HG02763 (cell line): ENCODE measurements at regions not wholly inside any gene's neighbourhood (a gene's known extent, or its start where the extent isn't known, plus 50 kb on each side); places are given as distances from the start of the nearest gene placed in this dataset.
"Not testable (repeated sequence)": the region's sequence is repeated elsewhere in the genome, so short reads cannot be mapped to it uniquely, and the experiment has no call there.

Source experiments
- ATAC-seq: cut with Tn5 transposase; IDR thresholded peaks from one replicate; pipeline ENCODE4 v1.9.1; 2021; ENCODE audit warnings: mild to moderate bottlenecking, moderate library complexity; ENCODE audit not compliant: unreplicated experiment

DNA sequence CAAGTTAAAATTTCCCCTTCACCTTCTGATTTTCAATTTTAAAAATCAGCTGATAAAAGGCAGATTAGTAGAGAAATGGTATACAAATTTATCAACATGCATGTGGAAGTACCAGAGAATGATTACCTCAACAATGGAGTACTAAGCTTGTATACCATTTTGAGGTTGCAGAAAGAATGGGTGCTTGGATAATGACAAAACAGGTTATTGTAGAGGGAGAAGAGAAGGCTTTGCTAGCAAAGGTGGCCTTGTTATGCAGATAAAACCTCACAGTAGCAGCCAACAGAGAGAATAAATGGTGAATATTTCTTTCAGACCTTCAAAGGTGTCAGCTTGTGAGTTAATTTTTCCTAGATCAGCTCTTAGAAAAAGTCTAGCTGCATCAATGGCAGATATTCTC is 1174.9 kb upstream of the ADGRL4 start:
- ATAC-seq, result no peak

DNA sequence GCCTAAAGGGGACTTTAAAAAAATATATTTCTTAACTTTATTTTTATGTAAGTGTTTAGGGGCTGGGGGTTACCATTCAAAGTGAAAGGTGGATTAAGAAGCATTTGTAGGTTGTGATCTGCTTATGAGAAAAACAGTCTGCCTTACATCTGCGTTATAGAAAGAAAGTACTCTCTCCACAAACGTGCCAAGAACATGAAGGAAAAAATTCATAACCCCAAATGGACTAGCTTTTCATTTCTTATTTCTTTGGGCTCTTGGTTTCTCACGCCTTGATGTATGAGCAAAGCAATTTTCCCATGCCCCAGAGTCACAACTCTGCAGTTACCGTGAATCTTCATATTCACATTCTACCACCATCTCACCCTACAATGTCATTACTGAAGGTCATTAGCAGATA is 1165.1 kb upstream of the ADGRL4 start:
- ATAC-seq, result no peak

DNA sequence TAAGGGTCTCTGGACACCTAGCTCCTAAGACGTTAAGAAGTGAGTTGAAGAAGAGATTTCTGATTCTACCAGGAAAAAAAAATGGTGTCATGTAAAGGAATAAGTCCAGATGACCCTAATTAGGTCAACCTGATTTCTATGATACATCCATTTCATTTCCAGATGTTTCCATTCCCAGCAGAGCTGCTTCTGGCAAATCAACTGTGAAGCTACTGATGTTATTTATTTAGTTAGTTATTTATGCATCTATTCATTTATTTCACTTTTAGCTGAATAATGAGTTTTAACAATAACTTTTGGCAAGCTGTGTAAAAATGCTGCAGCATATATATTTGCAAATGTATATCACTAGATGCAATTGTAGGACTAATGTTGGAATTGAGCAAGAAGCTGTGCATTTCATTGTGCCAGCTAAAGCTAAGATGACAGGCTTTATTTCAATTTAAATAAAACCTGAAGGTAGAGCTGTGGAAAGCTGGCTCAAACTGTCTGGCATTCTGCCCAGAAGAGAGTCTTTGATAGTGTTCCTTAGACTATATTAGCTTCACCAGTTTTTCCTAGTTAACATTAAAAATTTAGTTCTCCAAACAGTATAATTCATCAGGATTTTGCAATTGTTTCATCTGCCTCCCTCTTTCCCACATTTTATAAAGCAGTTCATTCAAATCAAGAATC is 1164.4 kb upstream of the ADGRL4 start:
- ATAC-seq, result no peak

DNA sequence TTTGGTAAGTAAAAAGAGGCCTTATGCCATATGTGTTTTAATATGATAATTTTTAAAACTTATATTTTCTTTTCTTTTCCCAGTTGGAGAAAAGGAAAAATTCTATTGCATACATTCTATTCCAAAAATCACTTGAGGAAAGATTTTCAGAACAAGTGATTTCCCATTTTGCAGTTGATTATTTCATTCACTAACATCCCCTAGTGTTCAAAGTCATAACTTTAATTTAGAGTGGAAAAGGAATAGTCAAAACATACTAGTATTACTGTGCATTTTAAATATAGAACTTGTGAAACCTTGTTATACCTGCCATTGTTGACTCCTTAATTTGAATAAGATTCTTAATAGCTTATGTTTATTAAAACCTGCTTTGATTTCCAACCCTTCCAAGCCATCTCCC is 1157.6 kb upstream of the ADGRL4 start:
- no peak for ATAC-seq

DNA sequence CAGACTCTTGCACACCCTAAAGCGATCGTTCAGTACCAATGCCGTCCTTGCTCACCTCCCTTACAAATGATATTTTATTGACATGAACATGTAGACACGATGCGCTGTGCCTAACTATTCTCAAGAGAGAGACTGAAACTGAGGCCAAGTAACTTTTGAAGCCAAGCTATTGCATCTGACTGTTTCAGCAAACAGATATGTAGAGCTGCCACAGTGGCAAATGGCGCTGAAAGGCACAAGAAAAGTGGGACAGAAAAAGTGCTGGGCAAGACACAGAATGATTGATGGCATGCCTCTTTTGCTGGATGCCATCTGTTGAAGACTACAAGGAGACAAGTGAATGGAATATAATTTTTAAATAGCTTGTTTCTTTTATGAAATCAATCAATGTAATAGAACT is 1157.2 kb upstream of the ADGRL4 start:
- ATAC-seq, result no peak

DNA sequence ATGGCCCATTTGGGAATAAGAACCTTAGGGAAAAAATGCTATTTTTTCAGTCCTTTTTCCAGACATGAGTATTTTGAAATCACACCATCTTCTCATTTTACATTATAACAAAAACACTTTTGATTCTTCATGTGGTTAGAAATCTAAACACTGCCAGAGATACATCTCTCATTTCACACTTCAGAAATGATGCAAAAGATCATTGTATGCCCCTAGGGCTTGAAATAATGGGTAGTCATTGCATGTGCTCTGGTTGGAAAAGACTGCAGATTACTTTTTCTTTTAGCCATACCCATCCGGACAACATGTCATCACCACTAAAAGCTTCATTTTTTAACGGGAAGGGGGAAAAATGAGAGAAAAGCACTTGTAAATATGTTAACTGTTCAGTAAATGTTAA is 1152.2 kb upstream of the ADGRL4 start:
- ATAC-seq, result no peak

DNA sequence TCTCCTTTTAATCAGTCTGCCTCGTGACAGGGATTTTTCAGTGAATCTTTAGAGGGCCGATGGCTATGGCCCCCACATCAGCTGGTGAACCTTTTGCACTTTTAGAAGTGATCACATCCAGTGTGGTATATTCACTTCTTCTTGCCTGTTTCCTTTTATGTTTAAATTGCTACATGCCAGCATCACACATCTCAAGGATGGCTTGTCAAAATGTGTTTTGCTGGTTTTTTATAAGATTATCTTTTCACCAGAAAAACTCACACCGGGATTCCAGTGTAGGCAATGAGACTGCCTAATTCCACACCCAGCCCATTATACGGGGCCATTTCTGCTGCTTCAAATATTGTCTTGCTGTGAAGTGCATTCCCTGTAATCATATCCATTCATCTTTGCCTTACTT is 1151.7 kb upstream of the ADGRL4 start:
- no peak for ATAC-seq

DNA sequence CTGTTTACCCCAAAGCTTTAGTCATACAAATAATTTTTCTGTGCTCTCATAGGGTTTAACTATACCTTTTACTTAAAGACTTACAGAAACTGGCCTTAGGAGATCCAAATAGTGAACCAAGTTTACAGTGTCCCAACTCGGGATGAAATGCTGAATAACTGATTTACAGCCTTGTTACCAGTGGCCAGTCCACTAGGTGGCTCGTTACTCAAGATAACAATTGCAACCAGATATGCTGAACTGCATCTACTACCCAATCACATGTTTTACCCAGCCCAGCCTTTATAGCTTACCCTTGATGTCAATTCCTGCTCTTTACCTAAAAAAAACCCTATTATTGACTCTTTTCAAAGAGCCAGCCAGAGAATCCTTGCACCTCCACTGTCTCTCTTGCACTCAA is 1148.8 kb upstream of the ADGRL4 start:
- ATAC-seq, result no peak

DNA sequence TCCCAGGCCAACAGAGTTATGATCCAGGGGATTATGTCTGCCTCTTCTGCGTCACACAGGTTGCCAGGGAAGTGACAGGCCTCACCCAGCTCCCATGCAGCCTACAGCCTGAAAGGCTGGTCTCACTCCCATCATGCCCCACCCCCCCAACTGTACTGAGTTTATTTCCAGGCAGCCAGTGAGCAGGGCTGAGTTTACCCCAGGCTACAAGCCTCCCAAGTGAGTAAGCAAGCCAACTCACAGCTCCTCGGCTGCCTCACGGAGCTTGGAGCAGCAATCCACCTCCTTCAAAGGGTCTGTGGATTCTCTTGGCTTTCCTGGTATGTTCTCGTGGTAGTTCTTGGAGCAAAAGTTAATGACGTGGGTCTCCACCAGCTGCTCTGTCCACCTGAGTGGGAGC is 1147.6 kb upstream of the ADGRL4 start:
- ATAC-seq, result no peak

DNA sequence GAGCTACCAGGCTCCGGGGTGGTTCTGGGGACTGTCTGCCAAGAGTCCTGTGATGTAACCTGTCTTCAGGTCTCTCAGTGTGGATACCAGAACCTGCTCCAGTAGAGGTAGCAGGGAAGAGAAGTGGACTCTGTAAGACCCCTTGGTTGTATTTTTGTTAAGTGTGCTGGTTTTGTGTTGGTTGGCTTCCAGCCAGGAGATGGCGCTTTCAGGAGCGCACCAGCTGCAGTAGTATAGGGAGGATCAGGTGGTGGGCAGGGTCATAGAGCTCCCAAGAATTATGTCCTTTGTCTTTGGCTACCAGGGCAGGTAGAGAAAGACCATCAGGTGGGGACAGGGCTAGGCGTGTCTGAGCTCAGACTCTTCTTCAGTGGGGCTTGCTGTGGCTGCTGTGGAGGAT is 1147.2 kb upstream of the ADGRL4 start:
- ATAC-seq, result no peak

DNA sequence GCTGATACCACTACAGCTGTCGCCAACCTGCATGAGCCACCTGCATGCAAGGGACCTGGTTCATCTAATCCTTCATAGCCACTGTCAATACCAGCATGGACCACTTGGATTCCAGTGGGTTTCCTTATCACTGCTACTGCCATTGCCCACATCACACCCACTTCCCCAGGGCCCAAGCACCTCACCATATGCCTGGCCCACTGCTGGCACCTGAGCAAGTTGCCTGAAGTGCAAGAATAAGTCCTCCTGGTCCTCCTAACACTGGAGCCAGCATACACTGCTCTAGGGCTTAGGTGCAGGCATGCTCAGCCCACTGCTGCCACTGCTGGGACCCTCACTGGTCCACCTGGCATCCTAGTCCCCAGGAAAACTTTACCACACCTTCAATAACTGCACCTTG is 1136.8 kb upstream of the ADGRL4 start:
- no peak for ATAC-seq

DNA sequence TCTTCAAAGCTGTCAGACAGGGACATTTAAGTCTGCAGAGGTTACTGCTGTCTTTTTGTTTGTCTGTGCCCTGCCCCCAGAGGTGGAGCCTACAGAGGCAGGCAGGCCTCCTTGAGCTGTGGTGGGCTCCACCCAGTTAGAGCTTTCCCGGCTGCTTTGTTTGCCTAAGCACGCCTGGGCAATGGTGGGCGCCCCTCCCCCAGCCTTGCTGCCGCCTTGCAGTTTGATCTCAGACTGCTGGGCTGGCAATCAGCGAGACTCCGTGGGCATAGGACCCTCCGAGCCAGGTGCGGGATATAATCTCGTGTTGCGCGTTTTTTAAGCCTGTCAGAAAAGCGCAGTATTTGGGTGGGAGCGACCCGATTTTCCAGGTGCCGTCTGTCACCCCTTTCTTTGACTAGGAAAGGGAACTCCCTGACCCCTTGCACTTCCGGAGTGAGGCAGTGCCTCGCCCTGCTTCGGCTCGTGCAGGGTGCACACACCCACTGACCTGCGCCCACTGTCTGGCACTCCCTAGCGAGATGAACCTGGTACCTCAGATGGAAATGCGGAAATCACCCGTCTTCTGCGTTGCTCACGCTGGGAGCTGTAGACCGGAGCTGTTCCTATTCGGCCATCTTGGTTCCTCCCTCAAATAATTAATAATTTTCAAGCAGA is 1131.5 kb upstream of the ADGRL4 start:
- ATAC-seq, result not testable (repeated sequence)

DNA sequence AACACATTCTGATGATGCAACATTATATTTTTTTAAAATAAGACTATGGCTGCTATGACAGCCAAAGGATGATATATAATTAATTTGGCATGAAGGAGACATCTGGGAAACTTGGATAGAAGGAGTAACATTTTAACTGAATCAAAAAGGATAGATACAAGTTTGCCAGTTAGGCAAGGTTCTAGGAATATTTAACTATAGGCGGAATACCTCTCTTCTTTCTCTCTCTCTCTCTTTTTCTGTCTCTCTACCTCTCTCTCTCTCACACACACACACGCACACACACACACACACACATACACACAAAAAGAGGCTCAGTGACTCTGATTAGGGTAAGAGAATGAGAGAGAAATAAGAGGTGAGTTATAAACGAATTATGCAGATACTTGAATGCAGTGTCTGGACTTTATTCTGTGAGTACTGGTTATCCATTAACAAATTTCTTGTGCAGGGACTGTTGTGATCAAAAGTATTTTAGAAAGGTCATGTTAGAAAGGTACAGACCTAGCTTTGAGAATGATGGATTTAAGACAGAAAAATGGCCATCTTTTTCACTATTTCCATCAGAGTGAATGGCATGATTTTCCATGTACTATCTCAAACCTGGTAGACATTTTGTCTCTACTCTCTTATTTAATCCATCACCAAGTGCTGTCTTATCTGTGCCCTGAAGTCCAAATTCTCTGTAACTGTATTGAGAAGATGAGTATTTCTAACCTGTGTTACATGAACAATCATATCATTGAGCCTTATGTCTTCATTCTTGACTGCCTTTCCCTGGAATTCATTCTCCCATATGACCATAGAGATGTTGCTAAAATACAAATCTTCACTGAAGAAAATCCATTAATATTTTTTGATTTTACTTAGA is 1106.9 kb upstream of the ADGRL4 start:
- no peak for ATAC-seq

DNA sequence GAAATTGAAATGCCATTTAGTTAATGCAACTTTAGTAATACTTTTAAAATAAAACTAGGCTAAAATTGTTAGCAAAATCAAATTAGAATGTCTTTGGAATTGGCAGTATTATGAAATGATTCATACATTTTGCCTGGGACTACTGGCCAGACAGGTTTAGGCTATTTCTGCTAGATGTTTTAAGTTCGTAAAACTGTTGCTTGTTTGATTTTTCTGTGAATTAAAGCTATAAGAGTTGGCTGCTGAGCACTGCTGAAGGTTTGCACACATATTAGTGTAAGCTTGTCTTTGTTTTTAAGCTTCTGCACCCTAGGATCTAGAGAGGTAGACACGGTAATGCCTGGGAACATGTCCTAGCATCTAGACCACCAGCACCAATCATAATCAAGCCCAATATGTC is 1094.6 kb upstream of the ADGRL4 start:
- ATAC-seq, result no peak

DNA sequence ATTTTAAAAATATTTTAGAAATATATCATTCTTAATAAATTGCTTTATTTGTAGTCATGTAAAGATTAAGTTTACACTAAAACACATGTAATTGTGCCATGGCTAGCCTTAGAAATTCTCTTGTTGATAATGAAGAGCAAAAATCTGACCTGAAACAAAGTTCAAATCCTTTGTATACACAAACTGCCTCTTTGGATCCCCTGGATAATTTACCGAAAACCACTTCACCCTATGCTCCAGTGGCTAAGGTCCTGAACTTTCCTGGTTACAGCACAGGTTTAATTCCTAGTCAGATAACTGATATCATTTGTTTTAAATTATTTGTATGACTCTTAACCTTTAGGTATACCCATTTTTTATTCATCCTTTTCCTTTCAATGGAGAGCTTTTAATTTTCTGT is 1093.2 kb upstream of the ADGRL4 start:
- ATAC-seq, result no peak

DNA sequence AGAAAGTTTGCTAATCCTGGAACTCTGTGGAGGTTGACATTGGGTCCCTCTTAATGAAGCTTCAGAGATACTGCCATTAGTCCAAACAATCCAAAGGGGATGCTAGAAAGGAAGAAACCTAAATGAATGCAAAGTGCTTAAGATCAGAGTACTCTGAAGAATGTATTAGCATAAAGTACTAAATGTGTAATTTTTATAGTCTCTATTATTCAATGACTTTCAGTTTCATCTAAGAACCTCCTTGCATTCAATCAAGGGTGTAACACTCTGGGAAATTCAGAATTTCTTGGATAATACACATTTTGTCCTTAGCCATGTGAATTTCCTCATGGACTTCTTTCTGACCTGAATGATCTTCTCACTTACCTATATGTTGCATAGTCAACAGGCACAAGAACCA is 1078.5 kb upstream of the ADGRL4 start:
- no peak for ATAC-seq

DNA sequence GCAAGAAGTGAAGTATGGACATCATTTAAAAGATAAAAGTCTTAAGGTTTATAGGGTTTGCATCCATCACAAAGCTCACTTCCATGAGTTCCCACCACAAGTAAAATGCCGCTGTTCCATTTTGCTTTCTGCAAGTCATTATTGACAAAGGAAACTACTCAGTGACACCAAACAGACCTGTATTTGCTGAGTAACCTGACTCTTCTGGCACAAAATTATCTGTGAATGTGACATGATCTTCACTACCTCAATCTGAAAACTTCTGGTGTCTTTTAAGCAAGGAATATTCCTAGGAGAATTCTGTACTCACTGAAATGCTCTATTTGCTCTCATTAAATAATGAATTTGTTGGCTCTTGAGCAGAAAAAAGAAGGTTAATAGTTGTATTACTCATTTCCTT is 1077.4 kb upstream of the ADGRL4 start:
- ATAC-seq, result no peak

DNA sequence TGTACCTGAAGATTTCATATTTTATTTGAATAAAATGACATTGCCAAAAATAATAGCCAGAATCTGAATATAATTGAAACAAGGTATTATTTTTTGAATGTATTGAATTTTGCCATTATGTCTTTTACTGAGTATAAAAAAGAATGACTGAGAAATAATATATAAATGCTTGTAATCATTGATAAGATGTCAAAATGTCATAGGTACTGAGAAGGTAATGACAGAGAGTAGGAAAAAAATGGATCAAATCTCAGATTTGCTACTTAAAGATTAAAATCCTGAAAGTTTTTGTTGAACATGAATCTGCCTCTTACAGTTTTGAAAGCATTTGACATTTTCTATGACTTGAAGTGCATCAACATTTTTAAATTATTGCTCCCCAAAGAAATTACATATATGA is 1069.9 kb upstream of the ADGRL4 start:
- no peak for ATAC-seq

DNA sequence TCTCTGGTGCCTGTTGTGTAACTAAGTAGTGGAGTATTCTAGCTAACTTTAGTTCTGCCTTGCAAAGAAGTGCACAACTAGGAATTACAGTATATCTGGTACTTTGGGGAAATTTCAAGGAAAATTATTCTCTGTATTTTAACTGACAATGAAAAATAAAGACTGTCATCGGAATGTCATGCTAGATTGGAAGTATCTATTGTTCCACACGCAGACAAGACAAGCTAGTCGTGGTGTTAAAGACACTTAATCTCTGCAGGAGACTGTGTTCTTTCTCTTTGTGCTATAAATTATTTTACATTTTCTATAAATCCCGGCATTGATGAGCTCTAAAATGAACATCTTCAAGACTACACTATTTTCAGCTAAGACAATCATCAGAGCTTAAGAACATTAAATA is 1068.8 kb upstream of the ADGRL4 start:
- no peak for ATAC-seq

DNA sequence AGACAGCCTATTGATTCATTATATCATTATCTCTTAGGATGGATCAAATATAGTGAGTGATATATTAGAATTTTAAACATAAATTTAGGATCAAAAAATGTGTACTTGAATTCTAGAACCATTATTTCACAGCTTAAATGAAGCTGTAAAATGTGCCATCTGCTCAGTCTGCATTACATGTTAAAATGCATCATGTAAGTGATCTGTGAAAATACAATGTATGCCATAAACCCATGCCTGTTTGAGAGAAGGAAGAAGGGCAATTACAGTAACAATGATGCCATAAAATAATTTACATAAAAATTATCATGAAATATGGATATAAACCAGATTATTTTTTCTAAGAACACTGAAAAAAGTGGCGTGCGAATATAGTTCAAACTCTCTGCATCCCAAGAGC is 1066.0 kb upstream of the ADGRL4 start:
- ATAC-seq, result no peak

DNA sequence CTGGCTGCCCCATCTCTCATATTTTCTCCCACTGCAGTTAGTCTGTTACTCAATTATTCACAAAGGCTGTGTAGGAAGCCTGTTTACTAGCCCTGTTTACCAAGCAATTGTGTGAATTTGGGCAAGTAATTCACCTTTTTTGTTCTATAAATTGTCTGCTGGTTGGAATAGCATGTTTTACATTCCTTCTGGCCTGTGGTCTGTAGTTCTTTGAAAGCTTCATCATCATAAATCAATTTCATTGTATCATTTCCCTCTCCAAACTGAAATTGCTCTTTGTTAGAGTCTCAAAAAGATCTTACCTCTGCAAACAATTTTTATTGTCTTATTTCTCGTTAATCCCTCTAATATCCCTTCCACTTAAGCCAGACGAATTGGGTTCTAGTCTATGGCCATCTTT is 1059.5 kb upstream of the ADGRL4 start:
- ATAC-seq, result no peak

DNA sequence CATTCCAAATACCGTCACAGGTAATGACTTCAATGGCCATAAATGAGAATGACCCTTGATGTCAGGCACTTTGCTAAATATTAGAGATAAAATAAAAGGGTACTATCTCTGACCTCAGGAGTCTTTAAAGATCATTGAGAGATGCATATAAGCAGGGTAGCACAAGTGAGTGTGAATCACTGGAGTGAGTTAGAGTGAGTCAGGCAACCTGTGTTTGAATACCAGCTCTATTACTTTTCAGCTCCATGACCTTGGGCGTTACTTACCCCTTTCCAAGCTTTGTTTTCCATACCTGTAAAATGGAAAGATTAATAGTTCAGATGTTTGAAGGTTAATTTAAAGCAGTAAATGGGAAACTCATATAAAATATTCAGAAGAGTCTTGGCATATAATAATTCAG is 1058.0 kb upstream of the ADGRL4 start:
- ATAC-seq, result no peak
